Colonic mucosa (tissue), 4 donors: ENCODE measurements at regions not wholly inside any gene's neighbourhood (a gene's known extent, or its start where the extent isn't known, plus 50 kb on each side); places are given as distances from the start of the nearest gene placed in this dataset.

Source experiments
- DNase-seq: peaks from one replicate; pipeline ENCODE4 v3.0.0-alpha.2; 2020
- H3K27ac ChIP-seq: fragments of 200-600 bp; one replicate; pipeline ENCODE4 v1.8.0; 2021
- H3K27me3 ChIP-seq: fragments of 200-600 bp; one replicate; pipeline ENCODE4 v1.8.0; 2021
- H3K36me3 ChIP-seq: fragments of 200-600 bp; one replicate; pipeline ENCODE4 v1.8.0; 2021
- H3K4me1 ChIP-seq: fragments of 200-600 bp; one replicate; pipeline ENCODE4 v1.8.0; 2021; ENCODE audit warnings: mild to moderate bottlenecking
- H3K4me3 ChIP-seq: fragments of 200-600 bp; one replicate; pipeline ENCODE4 v1.8.0; 2021
- H3K9ac ChIP-seq, 2 donors: one replicate each; pipeline ENCODE4 v1.7.0; 2013; ENCODE audit warnings: control low read depth in 2 of 2, low read depth in 2 of 2, low read length in 2 of 2
- H3K9me3 ChIP-seq: fragments of 200-600 bp; one replicate; pipeline ENCODE4 v1.8.0; 2021
- CTCF ChIP-seq: fragments of 200-600 bp; IDR thresholded peaks from one replicate; pipeline ENCODE4 v1.8.0; 2022; ENCODE audit warnings: antibody characterized with exemption, mild to moderate bottlenecking
- intact Hi-C: fragments of 100-400 bp; cut with DNase I; formaldehyde crosslinking; loops from one replicate; pipeline ENCODE4 v1.14.1; 2022
- donor health status: healthy.
- donor health status: DM: no; HTN: no; CAD: no.
- donor health status: DM: no; HTN: no; CAD: no.

DNA sequence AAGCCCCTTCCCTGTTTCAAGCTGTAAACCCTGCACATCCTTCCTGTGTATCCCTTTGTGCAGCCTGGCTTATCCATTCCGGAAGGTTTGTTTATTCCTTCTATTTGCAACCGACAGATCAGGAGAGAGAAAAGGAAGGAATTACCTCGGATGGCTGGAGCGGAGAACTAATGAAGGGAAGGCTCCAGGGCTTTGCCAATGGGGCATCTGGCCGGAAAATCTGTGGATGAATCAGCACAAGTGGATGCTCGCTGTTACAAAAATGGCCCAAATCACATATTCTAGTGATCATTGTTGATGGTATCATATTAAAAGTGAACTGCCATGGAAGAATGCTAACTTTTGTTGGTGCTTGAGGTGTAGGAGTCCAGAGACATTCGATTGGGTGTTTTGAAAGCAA is 97.1 kb downstream of the AQP4 start:
- Histone ChIP-seq H3K27ac (no peak overlapping the region), H3K27me3 (no peaks in the 10 kb centered on the region), H3K4me1 (no peaks in the 10 kb centered on the region), H3K4me3 (no peak overlapping the region), H3K36me3 (no peaks in the 10 kb centered on the region), H3K9me3 (no peaks in the 10 kb centered on the region), H3K9ac (no peak overlapping the region)
- no peak for TF ChIP-seq CTCF
- intact Hi-C loops, result no loop called here
- no peak for DNase-seq

- Histone ChIP-seq H3K36me3 (no peaks in the 10 kb centered on the region), H3K4me1 (no peaks in the 10 kb centered on the region), H3K9me3 (no peaks in the 10 kb centered on the region), H3K27ac (no peak overlapping the region), H3K9ac (no peak overlapping the region), H3K4me3 (no peak overlapping the region), H3K27me3 (no peaks in the 10 kb centered on the region)
- no peak for DNase-seq
- intact Hi-C loops, result no loop called here
- no peak for TF ChIP-seq CTCF
Measured at GRCh38 chr18:26765498-26765897, 100.0 kb downstream of the AQP4 start.

DNA sequence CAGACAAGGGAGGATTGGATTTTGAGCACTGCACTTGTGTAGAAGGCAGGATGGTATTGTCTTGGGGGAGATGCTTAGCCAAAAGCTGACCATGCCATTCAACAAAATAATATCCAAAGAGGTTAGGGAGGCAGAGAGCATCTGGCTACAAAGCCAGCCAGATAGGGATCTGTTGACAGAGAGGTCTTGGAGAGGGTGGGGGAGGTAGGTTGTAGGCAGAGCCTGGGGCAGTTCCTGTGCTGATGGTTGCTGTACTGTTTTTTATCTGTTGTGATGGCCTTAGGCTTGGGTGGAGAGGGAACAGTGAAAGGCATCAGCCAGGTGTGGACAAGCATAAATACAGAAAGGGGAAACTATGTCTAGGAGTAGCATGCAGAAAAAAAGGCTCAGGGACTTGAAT is 100.9 kb downstream of the AQP4 start:
- Histone ChIP-seq H3K27me3 (no peaks in the 10 kb centered on the region), H3K9ac (no peak overlapping the region), H3K36me3 (no peaks in the 10 kb centered on the region), H3K27ac (no peak overlapping the region), H3K9me3 (no peaks in the 10 kb centered on the region), H3K4me1 (no peaks in the 10 kb centered on the region), H3K4me3 (no peak overlapping the region)
- no peak for TF ChIP-seq CTCF
- no peak for DNase-seq
- intact Hi-C loops, result no loop called here

- Histone ChIP-seq H3K9me3 (no peaks in the 10 kb centered on the region), H3K4me1 (no peaks in the 10 kb centered on the region), H3K9ac (no peak overlapping the region), H3K36me3 (no peaks in the 10 kb centered on the region), H3K27me3 (no peaks in the 10 kb centered on the region), H3K4me3 (no peak overlapping the region), H3K27ac (no peak overlapping the region)
- intact Hi-C loops, result no loop called here
- no peak for DNase-seq
- no peak for TF ChIP-seq CTCF
Measured at GRCh38 chr18:26764177-26764576, 101.3 kb downstream of the AQP4 start.

GRCh38 chr18:26763446-26764110 is 101.9 kb downstream of the AQP4 start:
- Histone ChIP-seq H3K9ac (no peak overlapping the region), H3K27me3 (no peaks in the 10 kb centered on the region), H3K9me3 (no peaks in the 10 kb centered on the region), H3K36me3 (no peaks in the 10 kb centered on the region), H3K4me1 (no peaks in the 10 kb centered on the region), H3K27ac (no peak overlapping the region), H3K4me3 (no peak overlapping the region)
- no peak for TF ChIP-seq CTCF
- no peak for DNase-seq
- intact Hi-C loops, result no loop called here
